Neural cell (in vitro differentiated cells): ENCODE measurements at regions not wholly inside any gene's neighbourhood (a gene's known extent, or its start where the extent isn't known, plus 50 kb on each side); places are given as distances from the start of the nearest gene placed in this dataset.

Experiments
- H2AFZ ChIP-seq: fragments of 200-600, 300-800 bp; sonication (generic), shearing (Covaris generic); 2 replicates; pipeline ENCODE4 v1.6.0; 2014; ENCODE audit warnings: low read depth, mild to moderate bottlenecking, antibody characterized with exemption, low read length, moderate library complexity
- H3F3A ChIP-seq: fragments of 200-600 bp; shearing (Covaris generic); 2 replicates; pipeline ENCODE4 v1.6.1; 2016; ENCODE audit warnings: mild to moderate bottlenecking, moderate library complexity, mixed read lengths, antibody characterized with exemption, low read length; ENCODE audit not compliant: insufficient read depth, poor library complexity, severe bottlenecking
- H3K27ac ChIP-seq: fragments of 200-600, 300-800 bp; sonication (generic), shearing (Covaris generic); 2 replicates; pipeline ENCODE4 v1.5.1; 2014; ENCODE audit warnings: mild to moderate bottlenecking, low read length, moderate library complexity
- H3K27me3 ChIP-seq: fragments of 300-800, 200-600 bp; sonication (generic), shearing (Covaris generic); 2 replicates; pipeline ENCODE4 v1.6.0; 2014; ENCODE audit warnings: mild to moderate bottlenecking, low read depth, low read length, moderate library complexity; ENCODE audit not compliant: insufficient read depth
- H3K36me3 ChIP-seq: fragments of 300-800, 200-600 bp; sonication (generic), shearing (Covaris generic); 2 replicates; pipeline ENCODE4 v1.5.1; 2014; ENCODE audit warnings: mild to moderate bottlenecking, antibody characterized with exemption, low read length, moderate library complexity; ENCODE audit not compliant: insufficient read depth
- H3K4me2 ChIP-seq: fragments of 300-800, 200-600 bp; sonication (generic), shearing (Covaris generic); 2 replicates; pipeline ENCODE4 v1.6.0; 2014; ENCODE audit warnings: mild to moderate bottlenecking, low read length
- H3K4me3 ChIP-seq: fragments of 300-800, 200-600 bp; sonication (generic), shearing (Covaris generic); 2 replicates; pipeline ENCODE4 v1.5.1; 2014; ENCODE audit warnings: mild to moderate bottlenecking, low read length, moderate library complexity
- H3K79me2 ChIP-seq: fragments of 200-600 bp; shearing (Covaris generic); replicated peaks from 2 replicates; pipeline ENCODE4 v1.6.0; 2014; ENCODE audit warnings: mild to moderate bottlenecking, low read length, moderate library complexity; ENCODE audit not compliant: insufficient read depth
- H3K9ac ChIP-seq: fragments of 300-800, 200-600 bp; sonication (generic), shearing (Covaris generic); 2 replicates; pipeline ENCODE4 v1.6.1; 2016; ENCODE audit warnings: mild to moderate bottlenecking, low read length, mixed read lengths
- H3K9me2 ChIP-seq: fragments of 200-600 bp; shearing (Covaris generic); 2 replicates; pipeline ENCODE4 v1.6.1; 2016; ENCODE audit warnings: mild to moderate bottlenecking, low read length, mixed read lengths; ENCODE audit not compliant: insufficient read depth
- H3K9me3 ChIP-seq: fragments of 200-600, 300-800 bp; sonication (generic), shearing (Covaris generic); 2 replicates; pipeline ENCODE4 v1.6.1; 2016; ENCODE audit warnings: mild to moderate bottlenecking, mixed run types, low read length, moderate library complexity, mixed read lengths
- H4K20me1 ChIP-seq: fragments of 200-600 bp; shearing (Covaris generic); 2 replicates; pipeline ENCODE4 v1.6.1; 2016; ENCODE audit warnings: mild to moderate bottlenecking, mixed run types; ENCODE audit not compliant: insufficient read depth
- CTCF ChIP-seq: fragments of 450-650 bp; IDR thresholded peaks from 2 replicates; pipeline ENCODE4 v1.5.1; 2014; ENCODE audit warnings: antibody characterized with exemption, mild to moderate bottlenecking, moderate library complexity; ENCODE audit not compliant: poor library complexity, severe bottlenecking
- EP300 ChIP-seq: fragments of 450-650 bp; conservative IDR thresholded peaks from 2 replicates; pipeline ENCODE4 v1.6.1; 2014; ENCODE audit warnings: antibody characterized with exemption, mild to moderate bottlenecking, moderate library complexity; ENCODE audit not compliant: poor library complexity, severe bottlenecking
- EZH2 ChIP-seq: fragments of 200-600, 300-800 bp; shearing (Covaris generic), sonication (generic); IDR thresholded peaks from 2 replicates; pipeline ENCODE4 v1.6.1; 2014; ENCODE audit warnings: antibody characterized with exemption, low read length, borderline replicate concordance, mild to moderate bottlenecking; ENCODE audit not compliant: insufficient read depth, poor library complexity, severe bottlenecking
- MXI1 ChIP-seq: fragments of 450-650 bp; conservative IDR thresholded peaks from 2 replicates; pipeline ENCODE4 v1.6.1; 2014; ENCODE audit warnings: antibody characterized with exemption, mild to moderate bottlenecking; ENCODE audit not compliant: poor library complexity, severe bottlenecking
- POLR2AphosphoS5 ChIP-seq: IDR thresholded peaks from 2 replicates; pipeline ENCODE4 v1.6.1; 2012
- RAD21 ChIP-seq: fragments of 450-650 bp; conservative IDR thresholded peaks from 2 replicates; pipeline ENCODE4 v1.6.1; 2014; ENCODE audit warnings: antibody characterized with exemption, mild to moderate bottlenecking, moderate library complexity
- REST ChIP-seq: IDR thresholded peaks from 2 replicates; pipeline ENCODE4 v1.6.1; 2012; ENCODE audit warnings: borderline replicate concordance
- SMC3 ChIP-seq: fragments of 450-650 bp; conservative IDR thresholded peaks from 2 replicates; pipeline ENCODE4 v1.6.1; 2014; ENCODE audit warnings: antibody characterized with exemption, mild to moderate bottlenecking, moderate library complexity; ENCODE audit not compliant: poor library complexity
- TAF1 ChIP-seq: IDR thresholded peaks from 2 replicates; pipeline ENCODE4 v1.6.1; 2012; ENCODE audit warnings: low read depth

DNA sequence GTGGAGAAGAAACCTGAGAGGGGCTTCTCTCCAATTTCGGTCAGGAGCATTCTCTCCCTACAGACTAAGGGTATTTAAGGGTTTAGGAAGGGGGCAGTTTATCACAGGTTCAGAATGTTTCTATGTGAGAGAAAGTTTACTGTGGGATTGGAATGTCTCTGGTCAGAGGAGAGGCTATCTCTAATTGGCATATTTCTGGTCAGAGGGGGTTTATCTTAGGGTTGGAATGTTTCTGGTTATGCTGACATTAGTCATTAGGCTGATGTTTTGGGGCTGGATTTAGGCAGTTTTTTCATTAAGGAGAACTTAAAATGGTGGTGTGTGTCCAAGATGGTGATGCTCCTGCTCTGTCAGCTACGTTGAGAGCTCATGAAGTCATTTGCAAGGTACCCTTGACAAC lies 758.0 kb downstream of the TYW1 start:
- no peaks in the 10 kb centered on the region for H3K27me3 ChIP-seq
- H3K27ac ChIP-seq: no peak overlapping the region
- H3K4me2 ChIP-seq: no peak overlapping the region
- H4K20me1 ChIP-seq: no peaks in the 10 kb centered on the region
- H3K9me2 ChIP-seq: no peaks in the 10 kb centered on the region
- H3K36me3 ChIP-seq: no peaks in the 10 kb centered on the region
- H3K79me2 ChIP-seq: no peaks in the 10 kb centered on the region
- H3K4me3 ChIP-seq: no peak overlapping the region
- H2AFZ ChIP-seq: no peak overlapping the region
- TF ChIP-seq CTCF: no peak
- no peaks in the 10 kb centered on the region for H3F3A ChIP-seq
- no peak overlapping the region for H3K9ac ChIP-seq
- no peaks in the 10 kb centered on the region for H3K9me3 ChIP-seq

DNA sequence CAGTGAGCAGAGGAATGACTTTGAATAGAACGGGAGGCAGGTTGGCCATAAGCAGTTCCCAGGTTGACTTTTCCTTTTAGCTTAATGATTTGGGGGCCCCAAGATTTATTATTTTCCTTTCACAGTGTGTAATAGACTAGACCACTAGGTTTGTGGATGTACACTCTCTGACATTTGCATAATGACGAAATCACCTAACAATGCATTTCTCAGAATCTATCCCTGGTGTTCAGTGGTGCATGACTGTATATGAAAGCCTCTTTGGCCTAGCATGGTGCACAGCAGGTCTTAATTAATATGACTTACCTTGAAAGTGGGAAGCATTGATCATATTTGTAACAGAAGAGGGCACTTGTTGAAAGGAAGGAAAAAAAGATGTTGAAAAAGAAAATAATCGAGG lies 761.9 kb downstream of the TYW1 start:
- no peak overlapping the region for H2AFZ ChIP-seq
- no peak overlapping the region for H3K4me3 ChIP-seq
- H3K79me2 ChIP-seq: no peaks in the 10 kb centered on the region
- H3K9ac ChIP-seq: no peak overlapping the region
- no peaks in the 10 kb centered on the region for H3F3A ChIP-seq
- H3K9me3 ChIP-seq: no peaks in the 10 kb centered on the region
- H3K27me3 ChIP-seq: no peaks in the 10 kb centered on the region
- no peaks in the 10 kb centered on the region for H3K36me3 ChIP-seq
- TF ChIP-seq MXI1 (no peak), SMC3 (no peak), TAF1 (no peak), EZH2 (no peak), EP300 (no peak), REST (no peak), POLR2AphosphoS5 (no peak), CTCF (no peak), RAD21 (no peak)
- H4K20me1 ChIP-seq: no peaks in the 10 kb centered on the region
- no peak overlapping the region for H3K4me2 ChIP-seq
- no peaks in the 10 kb centered on the region for H3K9me2 ChIP-seq
- H3K27ac ChIP-seq: no peak overlapping the region
